Stimulated activated CD4-positive, alpha-beta T cell treated with anti-CD3 and anti-CD28 coated beads, TNF-alpha, amount 100 ng/mL, for 24 hours (primary cell): ENCODE measurements at regions not wholly inside any gene's neighbourhood (a gene's known extent, or its start where the extent isn't known, plus 50 kb on each side); places are given as distances from the start of the nearest gene placed in this dataset.

Experiments
- DNase-seq, 3 experiments: peaks; one replicate each; pipeline ENCODE4 v3.0.0-alpha.2; 2020; ENCODE audit warnings: low read depth in 3 of 3

DNA sequence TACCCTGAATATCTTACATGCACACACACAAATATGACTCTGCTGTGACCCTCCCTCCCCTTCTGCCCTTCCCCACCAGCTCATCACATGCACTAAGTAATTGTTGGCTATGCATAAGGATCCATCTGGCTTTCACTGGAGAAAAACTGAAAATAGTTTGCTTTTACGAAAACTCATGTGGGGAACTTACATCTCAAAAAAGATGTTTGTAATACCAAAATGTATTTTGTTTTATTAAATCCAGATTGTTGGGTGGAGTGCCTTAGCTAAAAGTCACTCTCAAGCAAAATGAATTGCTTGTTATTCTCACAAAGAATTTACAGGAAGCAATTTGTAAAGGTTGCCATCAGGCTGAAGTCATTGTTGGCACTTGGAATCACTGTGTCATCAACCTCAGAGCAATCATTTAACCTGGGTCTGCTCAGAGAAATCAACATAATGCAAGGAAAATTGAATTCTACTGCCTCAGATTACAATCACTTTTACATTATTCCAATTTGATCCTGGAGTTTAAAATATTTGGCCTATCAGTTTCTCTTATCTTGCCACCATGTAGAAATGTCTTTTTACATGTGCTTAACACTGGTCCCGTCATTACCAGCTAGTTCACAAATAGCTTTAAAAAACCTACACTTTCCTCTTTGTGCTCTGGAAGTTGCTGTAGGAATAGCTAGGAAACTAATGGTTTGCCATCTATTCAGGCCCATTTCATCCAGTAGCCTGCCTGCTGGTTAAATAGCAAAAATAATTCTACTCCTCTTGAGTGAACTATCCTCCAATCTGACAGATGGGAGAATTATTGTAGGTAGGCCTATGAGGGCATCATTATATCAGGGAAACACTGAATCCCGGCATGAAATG lies 90.3 kb upstream of the TMEM17 start:
- DNase-seq = no peak

DNA sequence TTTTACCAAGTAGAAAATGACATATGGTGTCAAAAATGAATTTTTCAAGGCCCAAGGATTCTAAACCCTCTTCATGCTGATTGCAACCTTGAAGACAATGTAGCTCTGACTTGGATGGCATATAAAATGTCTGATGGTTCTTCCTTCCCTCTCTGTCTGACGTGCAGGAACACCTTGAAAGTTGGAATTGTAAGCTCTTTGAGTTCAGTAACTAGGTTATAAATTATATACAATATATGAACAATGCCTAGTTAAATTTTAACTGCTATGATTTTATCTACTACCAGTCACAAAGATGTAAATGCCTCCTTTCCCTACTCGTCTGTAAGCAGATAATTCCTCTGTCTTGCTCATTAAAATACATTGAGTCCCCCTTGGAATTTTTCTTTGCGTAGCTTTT lies 89.5 kb upstream of the TMEM17 start:
- DNase-seq = no peak

DNA sequence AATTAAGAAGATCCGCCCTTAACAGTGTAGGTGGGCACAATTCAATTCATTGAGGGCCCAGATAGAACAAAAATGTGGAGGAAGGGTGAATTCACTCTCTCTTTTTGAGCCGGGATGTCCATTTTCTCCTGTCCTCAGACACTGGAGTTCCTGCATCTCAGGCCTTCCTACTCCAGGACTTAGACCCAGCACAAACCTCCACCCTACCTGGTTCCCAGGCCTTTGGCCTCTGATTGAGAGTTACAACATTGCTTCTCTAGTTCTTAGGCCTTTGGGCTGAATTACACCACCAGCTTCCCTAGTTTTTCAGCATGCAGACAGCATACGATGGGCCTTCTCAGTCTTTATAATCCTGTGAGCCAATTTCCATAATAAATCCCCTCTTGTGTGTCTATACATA lies 87.8 kb upstream of the TMEM17 start:
- DNase-seq = no peak

DNA sequence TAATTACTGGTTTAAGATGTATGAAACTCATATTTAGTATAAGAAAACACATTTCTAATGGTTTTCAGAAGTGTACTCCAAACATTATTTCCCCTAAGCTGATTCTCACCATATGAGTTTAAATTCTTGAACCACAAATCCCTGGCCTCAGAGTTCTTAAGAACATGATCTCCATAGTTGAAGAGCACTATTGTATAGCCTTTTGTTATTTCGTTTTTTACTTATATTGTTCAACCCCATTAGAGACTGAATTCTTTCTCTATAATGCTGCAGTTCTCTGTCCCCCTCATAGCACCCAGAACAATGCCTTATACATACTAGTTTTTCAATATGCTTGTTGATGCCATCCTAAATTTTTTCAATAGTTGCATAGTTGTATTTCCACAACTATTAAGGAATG lies 85.5 kb upstream of the TMEM17 start:
- DNase-seq = no peak

DNA sequence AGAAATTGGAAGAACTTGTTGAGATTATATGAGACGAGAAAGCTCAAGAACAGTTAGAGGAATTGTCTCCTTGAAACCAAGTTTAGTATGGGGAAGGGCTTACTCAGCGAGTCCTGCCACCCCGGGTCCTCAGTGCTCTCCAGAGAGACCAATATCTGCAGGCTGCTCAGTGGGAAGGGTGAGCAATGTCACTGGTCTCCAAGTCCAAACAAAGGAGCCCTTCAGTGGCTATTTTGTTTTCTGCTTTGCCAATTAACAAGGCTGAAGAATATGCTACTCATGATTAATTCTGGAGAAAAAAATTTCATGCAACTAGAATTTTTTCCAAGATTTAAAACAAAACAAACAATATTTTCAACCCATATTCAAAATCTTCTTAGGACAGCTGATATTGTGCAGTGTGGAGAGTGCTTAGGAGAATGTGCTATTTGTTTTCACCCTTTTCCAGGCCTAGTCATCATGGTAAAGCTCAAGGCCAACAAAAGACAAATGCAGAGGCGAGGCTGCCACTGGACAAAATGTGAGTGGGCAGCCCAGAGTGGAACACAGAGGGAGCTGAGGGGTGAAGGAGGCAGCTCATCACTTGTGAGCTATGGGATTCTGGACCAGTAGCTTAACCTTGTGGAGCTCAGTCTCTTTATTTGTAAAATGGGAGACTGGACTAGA lies 83.8 kb upstream of the TMEM17 start:
- DNase-seq = no peak

DNA sequence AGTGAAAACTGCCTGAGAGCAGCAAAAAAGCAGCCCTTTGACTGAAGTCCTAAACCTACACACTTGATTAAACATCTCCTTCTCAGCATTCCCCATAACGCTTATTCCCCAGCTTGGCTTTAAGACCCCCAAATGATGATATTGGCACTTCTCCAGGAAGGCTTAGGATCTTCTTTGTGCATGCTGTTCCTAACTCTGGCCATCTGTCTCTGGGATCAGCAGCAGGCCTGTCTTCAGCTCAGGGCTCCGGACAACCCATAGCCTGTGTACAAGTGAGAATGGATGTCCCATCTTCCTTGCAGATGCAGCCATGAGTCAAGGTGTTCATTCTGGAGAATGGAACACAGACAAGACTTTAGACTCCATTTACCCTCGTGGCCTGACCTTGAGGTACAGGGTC lies 81.6 kb upstream of the TMEM17 start:
- DNase-seq = no peak

DNA sequence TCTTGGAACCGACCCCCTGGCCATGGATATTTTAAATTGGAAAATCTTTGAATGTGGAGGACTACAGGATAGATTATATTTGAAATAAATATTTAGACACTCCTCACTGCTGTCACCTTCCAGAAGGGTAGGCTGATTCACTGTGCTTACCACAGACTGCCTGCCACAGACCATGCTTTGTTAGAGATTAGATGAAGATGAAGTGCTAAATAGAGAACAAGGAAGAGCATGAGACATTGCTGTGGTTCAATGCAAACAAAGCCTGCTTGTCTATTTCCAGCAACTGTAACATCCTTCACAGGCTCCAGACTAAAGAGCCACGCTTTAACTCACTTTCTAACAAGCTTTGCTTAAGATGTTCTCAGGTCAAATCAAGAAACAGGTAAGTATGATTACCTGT lies 81.0 kb upstream of the TMEM17 start:
- no peak for DNase-seq

DNA sequence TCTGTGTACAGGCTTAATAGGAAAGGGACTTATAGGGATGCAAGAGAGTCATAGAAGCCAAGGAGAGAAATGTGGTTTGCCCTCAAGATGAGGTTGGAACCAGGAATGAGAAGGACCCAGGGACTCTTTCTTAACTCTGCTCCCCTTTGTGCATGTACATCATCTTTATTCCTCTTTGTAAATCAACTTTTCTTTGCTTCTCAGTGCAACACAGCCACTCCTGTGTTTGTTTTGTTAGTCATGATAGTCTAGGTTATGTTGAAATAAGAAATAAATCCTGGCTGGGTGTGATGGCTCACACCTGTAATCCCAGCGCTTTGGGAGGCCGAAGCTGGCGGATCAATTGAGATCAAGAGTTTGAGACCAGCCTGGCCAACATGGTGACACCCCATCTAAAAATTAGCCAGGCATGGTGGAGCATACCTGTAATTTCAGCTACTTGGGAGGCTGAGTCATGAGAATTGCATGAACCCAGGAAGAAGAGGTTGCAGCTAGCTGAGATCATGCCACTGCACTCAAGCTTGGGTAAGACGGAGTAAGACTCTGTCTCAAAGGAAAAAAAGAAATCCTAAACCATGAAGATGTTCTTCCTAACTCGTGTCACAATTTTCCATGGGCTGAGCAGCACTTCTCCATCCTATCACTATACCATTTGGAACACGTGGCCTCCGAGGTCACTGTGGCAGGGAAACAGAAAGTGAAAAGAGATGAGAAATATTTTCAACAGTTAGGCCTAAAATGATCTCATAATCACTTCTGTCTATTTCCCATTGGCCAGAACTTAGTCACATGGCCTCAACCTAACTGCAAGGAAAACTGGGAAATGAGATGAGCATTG lies 73.0 kb upstream of the TMEM17 start:
- DNase-seq = no peak

DNA sequence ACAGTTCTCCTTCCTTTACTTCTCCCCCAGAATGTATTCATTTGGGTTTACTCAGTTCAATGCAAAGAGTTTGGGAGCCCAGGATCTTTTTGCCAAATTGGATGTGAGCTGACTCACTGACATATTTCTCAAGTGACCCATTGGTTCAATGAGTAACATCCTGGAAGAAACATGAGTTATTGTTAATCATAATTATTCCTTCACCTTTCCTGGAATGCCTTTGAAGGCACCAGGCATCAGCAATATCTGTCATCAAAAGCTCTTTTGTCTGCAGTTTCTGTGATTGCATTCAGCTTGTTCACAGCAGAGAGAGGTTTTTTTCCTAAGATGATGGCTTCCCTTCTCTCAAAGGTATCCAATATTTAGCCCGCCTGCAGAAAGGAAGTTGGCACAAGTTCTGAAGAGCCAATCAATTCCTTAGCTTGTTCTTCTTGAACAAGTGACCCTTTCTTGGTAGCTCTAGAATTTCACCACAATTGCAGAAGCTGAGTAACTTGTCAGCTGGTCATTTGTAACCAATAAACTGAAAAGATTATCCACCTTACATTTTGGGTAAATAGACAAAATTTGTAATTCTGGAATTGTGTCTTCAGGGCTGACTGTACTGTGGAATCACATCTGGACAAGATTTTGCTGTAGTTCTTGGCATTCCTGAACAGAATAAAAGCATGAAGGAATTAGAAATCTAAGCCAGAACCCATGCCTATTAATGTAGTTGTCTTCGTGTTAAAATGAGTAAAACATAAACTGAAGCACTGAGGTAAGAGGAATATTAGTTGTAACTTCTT lies 72.2 kb upstream of the TMEM17 start:
- DNase-seq = no peak

DNA sequence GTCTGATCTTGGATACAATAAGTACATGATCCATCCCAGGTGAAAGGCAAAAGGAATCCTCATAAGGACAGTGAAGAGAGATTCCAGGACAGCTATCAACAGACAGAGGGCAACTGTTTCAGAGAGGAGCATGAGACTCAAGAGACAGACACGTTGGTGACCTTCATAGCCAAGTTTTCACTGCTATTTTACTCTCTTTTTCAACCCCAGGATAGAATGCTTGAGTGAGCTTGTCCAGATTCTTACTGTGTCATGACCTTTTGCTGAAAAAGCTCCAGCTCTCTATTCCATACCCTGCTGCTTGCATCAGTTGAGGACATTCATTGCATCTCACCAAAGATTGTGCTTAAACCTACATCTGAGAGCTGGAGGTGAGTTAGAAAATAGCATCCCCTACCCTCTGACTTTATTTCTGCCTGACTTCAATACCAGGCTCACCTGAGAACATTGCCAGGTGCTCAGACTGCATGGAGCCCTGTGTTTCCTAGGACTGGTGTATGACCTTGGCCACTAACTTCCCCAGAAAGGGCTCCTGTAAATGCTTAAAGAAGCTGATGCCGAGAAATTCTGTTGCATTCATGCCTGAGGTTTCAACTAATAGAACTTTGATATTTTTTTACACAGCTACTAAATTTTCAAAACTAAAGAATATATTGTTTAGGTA lies 70.4 kb upstream of the TMEM17 start:
- no peak for DNase-seq

DNA sequence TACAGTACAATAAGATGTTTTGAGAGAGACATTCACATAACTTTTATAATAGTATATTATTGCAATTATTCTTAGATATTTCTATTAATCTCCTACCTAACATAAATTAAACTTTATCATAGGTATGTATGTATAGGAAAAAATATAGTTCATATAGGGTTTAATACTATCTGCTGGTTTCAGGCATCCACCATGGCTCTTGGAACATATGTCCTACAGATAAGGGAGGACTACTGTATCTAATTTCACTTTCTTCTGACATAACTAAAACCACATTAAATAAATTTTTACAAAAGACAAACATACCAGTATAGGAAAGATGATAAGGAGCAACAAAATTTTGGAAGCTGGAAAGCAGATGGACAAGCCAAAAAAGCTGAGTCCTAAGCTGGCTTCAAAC lies 67.9 kb upstream of the TMEM17 start:
- no peak for DNase-seq

DNA sequence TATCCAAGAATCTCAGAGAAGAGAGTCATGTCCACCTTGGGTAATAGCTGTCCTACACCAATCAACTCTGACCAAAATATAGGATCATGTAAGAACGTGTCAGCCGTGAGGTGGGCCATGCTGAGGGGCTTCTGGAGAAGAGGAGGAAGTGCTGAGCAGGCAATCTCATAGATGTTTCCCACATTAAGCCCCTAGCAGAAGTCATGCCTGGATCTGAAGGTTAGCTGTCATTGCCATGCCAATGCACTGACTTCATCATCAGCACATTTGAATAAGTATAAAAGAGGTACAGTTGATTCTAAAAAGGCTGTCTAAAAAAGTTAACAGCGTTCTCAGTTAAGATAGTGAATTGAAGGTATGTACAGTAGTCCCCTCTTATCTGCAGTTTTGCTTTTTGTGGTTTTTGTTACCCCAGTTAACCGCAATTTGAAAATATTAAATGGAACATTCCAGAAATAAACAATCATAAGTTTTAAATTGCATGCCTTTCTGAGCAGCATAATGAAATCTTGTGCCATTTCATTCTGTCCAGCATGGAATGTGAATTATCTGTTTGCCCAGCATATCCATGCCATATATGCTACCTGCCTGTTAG lies 67.2 kb upstream of the TMEM17 start:
- no peak for DNase-seq

DNA sequence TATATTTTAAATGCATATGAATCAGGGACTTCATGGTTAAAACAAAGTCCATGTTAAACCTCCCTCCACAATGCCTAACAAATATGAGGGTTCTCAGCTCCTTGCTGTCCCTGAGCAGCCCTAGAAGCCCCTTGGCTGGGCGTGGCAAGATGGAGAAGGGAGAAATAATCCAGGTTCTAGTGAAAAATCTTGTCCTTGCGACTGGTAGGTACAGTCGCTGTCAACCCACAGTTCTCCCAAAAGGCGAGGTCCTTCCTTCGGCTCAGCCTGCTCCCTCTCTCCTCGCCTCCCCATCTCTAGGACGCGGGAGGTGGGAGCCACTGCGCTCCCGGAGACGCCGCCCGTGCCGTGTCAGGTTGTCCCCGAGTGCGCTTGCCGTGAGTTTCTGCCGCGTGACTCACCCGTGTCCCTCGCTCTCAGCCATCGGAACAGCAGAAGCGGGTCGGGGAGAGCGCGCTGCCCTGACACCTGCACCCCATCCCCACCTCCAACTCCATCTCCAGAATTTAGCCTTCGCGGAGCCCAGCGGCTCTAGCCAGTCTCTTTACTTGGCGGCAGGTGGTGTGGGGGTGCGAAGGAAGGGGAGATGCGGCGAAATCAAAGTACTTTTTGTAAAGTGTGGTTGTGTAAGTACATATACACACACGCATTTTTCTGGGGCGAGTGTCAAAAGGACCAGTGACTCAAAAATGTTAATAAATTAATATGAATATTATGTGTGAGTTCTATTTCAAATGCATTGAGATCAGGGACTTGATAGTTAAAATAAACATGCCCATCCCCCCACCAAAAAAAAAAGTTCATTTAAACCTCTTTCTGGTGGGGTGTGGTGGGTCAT lies 65.1 kb upstream of the TMEM17 start:
- peak in 1 of 3 experiments; percentile 1 for DNase-seq

DNA sequence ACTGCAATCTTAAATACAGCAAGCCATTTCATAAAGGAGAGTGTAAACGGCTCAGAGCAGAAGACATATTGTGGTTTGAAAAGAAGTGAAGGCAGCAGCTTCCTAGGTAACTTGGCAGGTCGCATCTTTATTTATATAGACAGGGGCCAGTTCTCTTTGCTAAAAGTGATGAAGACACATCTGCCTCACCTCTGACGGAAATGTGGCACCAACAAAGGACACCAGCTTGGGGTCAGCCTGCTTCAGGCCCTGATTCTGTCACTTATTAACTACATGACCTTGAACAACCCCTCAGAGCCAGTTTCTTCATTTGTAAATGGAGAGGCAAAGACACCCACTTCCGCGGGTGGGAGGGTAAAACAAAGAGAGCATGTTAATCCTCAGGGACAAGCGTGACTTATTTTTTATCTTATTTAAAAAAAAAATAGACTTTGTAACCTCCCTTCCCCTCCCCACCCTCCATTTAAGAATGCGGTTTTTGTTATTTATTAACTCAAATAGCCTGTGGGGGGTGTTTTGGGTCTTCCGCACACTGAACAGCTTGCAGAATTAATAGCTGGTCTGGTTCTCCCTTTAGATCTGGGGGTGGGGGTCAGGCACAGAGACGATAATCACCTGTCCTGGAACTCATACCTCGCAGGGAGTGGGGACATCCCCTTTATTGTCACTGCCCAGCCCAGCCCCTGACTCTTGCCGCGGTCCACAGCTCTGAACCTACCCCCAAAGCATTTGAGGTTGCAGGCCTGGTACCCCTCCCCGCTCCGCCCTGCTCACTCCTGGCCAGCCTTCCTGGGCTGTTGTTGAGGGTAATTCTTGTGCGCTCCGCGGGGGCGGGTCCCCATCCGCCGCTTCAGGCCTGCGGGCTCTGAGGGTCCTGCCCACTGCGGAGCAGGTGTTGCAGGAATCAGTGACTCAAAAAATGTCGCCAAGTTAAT lies 64.2 kb upstream of the TMEM17 start:
- DNase-seq = no peak

DNA sequence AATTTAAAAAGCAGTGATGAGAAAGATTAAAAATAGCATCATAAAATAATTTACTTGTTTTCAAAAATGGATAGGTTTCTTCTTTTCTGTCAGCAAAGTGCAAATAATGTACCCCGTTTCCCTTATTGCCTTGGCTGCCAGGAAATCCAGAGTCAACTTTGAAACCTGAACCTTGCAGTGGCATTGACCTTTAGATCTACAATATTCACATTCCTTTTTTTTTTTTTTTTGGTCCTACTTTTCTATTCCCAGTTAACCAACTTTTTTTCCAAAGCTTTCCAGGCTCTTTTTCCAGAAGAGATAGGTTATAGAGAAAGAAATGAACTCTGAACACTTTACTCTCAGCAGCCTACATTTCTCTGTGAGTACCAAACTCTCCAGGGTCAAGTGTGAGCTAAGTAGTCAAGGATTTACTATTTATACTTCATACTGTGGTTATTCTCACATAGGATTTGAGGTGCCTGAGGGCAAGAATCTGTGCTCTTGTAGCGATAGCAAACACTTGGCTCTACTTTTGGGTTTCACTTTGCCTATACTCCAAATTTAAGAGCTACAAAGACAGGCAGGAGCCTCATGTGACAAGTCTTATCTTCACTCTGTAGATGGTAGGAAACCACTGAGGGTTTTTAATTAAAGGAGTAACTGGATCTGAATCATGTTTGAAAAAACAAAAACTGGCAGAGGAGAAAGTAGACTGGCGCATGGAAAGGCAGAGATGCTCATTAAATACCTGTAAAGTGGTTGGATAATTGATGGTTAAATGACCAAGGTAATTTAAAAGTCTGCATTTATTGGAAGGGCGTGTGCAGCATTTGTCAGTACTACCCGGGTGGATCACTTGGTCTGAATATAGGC lies 63.2 kb upstream of the TMEM17 start:
- no peak for DNase-seq

DNA sequence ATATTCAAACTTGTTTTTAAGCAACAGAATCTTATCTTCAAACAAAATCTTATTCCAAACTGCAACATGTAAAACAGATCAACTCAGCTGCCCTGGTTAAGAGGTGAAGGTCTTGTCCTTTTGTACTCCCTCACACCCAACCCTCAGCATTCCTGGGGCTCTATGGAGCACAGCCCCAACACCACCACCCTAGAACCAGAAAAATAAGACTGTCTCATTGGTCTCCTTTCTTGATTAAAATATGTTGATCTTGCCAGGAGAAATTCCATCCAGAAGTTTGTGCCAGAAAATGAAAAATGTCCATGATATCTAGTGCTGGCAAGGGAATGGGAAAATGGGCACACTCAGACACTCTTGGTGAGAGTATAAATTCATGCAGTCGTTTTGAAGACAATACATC lies 62.1 kb upstream of the TMEM17 start:
- DNase-seq = no peak

DNA sequence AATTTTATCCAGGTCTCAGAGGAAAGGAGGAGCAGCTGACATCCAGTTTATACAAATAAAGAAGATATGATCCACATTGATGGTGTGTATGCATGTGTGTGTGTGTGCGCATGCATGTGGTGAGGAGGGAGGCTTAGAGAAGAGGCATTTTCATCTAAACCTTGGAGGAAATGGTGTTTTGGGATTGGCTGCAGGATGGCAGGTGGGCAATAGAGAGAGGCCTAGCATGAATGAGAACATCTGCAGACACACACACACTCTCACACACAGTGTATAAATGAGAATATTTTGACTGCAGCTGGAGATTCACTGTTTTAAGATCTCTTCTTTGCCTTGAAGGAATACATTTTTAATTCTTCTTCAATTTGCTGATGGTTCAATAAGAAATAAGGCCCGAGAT lies 61.7 kb upstream of the TMEM17 start:
- DNase-seq = no peak

DNA sequence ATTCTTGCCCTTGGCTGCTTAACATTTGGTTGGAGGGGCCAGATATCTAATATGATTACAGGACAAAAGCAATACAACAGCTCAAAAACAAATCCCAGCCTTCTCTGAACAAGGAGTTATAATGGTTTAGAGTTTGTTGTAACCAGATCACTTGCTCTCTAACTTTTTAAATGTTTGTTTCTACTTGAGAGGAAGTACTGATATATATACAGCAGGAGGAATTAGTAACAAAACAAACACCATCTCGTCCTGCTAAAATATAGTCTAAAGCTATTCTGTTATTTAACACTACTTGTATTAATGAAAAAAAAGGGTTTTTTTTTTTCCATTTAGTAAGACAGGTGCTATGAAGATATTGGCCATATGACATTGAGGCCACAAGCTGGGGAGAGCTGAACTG lies 60.9 kb upstream of the TMEM17 start:
- DNase-seq = no peak
